ENCODE measurements at regions not wholly inside any gene's neighbourhood (a gene's known extent, or its start where the extent isn't known, plus 50 kb on each side); places are given as distances from the start of the nearest gene placed in this dataset.

- H3K4me1 ChIP-seq: peaks cover 0 to 3% (median 0%) of the 10 kb centered on the region in 4 donors
- no peaks in the 10 kb centered on the region for H3K27me3 ChIP-seq
- no peak overlapping the region for H3K4me3 ChIP-seq
- H3K27ac ChIP-seq: no peak overlapping the region
- WGBS, 2 donors: 94 to 95% methylated on average over 16 of the region's 16 CpGs
- H3K36me3 ChIP-seq: no peaks in the 10 kb centered on the region
- TF ChIP-seq POLR2A (IDR thresholded peaks at IDR 0.05) (no peak), EP300 (IDR thresholded peaks at IDR 0.05) (no peak), POLR2AphosphoS5 (IDR thresholded peaks at IDR 0.05) (no peak), CTCF (IDR thresholded peaks at IDR 0.05) (no peak)
- intact Hi-C loops (cut with DNase I): no loop called here
- H3K9me3 ChIP-seq: no peaks in the 10 kb centered on the region
- DNase-seq: no peak
Observed at GRCh38 chr14:54188064-54188666, 208.6 kb upstream of the CDKN3 start.

- no peaks in the 10 kb centered on the region for H3K36me3 ChIP-seq
- TF ChIP-seq POLR2A (IDR thresholded peaks at IDR 0.05) (no peak), EP300 (IDR thresholded peaks at IDR 0.05) (no peak), CTCF (IDR thresholded peaks at IDR 0.05) (no peak), POLR2AphosphoS5 (IDR thresholded peaks at IDR 0.05) (no peak)
- H3K4me3 ChIP-seq: no peak overlapping the region
- 89 to 93% methylated on average over 1 of the region's 1 CpG for WGBS, 2 donors
- DNase-seq: no peak
- no peak overlapping the region for H3K27ac ChIP-seq
- H3K27me3 ChIP-seq: no peaks in the 10 kb centered on the region
- H3K4me1 ChIP-seq: no peaks in the 10 kb centered on the region
- intact Hi-C loops (cut with DNase I): no loop called here
- H3K9me3 ChIP-seq: no peaks in the 10 kb centered on the region
Observed at GRCh38 chr14:54189333-54189732, 207.5 kb upstream of the CDKN3 start.

GRCh38 chr14:54189748-54190354, 207.0 kb upstream of the CDKN3 start:
- intact Hi-C loops (cut with DNase I): no loop called here
- Histone ChIP-seq H3K4me3 (no peak overlapping the region), H3K36me3 (no peaks in the 10 kb centered on the region), H3K9me3 (no peaks in the 10 kb centered on the region), H3K27me3 (no peaks in the 10 kb centered on the region), H3K27ac (no peak overlapping the region), H3K4me1 (no peaks in the 10 kb centered on the region)
- TF ChIP-seq POLR2A (IDR thresholded peaks at IDR 0.05) (no peak), POLR2AphosphoS5 (IDR thresholded peaks at IDR 0.05) (no peak), CTCF (IDR thresholded peaks at IDR 0.05) (no peak), EP300 (IDR thresholded peaks at IDR 0.05) (no peak)
- 62 to 69% methylated on average over 4 of the region's 4 CpGs for WGBS, 2 donors
- no peak for DNase-seq

GRCh38 chr14:54191846-54192245, 205.0 kb upstream of the CDKN3 start:
- H3K4me1 ChIP-seq: no peaks in the 10 kb centered on the region
- no peak for TF ChIP-seq POLR2A (IDR thresholded peaks at IDR 0.05)
- TF ChIP-seq EP300 (IDR thresholded peaks at IDR 0.05): no peak
- TF ChIP-seq POLR2AphosphoS5 (IDR thresholded peaks at IDR 0.05): no peak
- TF ChIP-seq CTCF (IDR thresholded peaks at IDR 0.05): no peak
- H3K27me3 ChIP-seq: no peaks in the 10 kb centered on the region
- no peak overlapping the region for H3K4me3 ChIP-seq
- intact Hi-C loops (cut with DNase I): no loop called here
- DNase-seq: no peak
- H3K27ac ChIP-seq: no peak overlapping the region
- no peaks in the 10 kb centered on the region for H3K9me3 ChIP-seq
- 48 to 79% methylated on average over 2 of the region's 2 CpGs for WGBS, 2 donors
- no peaks in the 10 kb centered on the region for H3K36me3 ChIP-seq

GRCh38 chr14:54192610-54193009, 204.2 kb upstream of the CDKN3 start:
- TF ChIP-seq POLR2AphosphoS5 (IDR thresholded peaks at IDR 0.05): no peak
- TF ChIP-seq POLR2A (IDR thresholded peaks at IDR 0.05): no peak
- no peak for DNase-seq
- H3K4me3 ChIP-seq: no peak overlapping the region
- no peaks in the 10 kb centered on the region for H3K36me3 ChIP-seq
- H3K4me1 ChIP-seq: no peaks in the 10 kb centered on the region
- no peaks in the 10 kb centered on the region for H3K9me3 ChIP-seq
- H3K27me3 ChIP-seq: no peaks in the 10 kb centered on the region
- WGBS, 2 donors: 74 to 92% methylated on average over 2 of the region's 2 CpGs
- no peak overlapping the region for H3K27ac ChIP-seq
- intact Hi-C loops (cut with DNase I): no loop called here
